CD4-positive, alpha-beta T cell (primary cell): ENCODE measurements at regions not wholly inside any gene's neighbourhood (a gene's known extent, or its start where the extent isn't known, plus 50 kb on each side); places are given as distances from the start of the nearest gene placed in this dataset.

Experiments
- ATAC-seq: fragments of 200-7000 bp; cut with Tn5 transposase; one replicate; pipeline ENCODE4 v1.10.0; 2022; ENCODE audit warnings: mild to moderate bottlenecking; ENCODE audit not compliant: poor library complexity
- CTCF ChIA-PET: fragments of 350-600 bp; sonication (Branson Sonifier 250); formaldehyde crosslinking; loops from one replicate; lab custom pipeline; 2021; ENCODE audit warnings: antibody characterized with exemption, inconsistent platforms; lab: Charles Lee
- POLR2A ChIA-PET: fragments of 350-600 bp; sonication (Branson Sonifier 250); formaldehyde crosslinking; loops from one replicate; lab custom pipeline; 2021; ENCODE audit warnings: antibody characterized with exemption, inconsistent platforms; lab: Charles Lee
- DNase-seq, 14 experiments: peaks; one replicate each; pipeline ENCODE4 v3.0.0-alpha.2; 2013 to 2020; ENCODE audit warnings: mixed read lengths in 2 of 14
- H3K27ac ChIP-seq, 2 donors: one replicate each; pipeline versions ENCODE4 v1.5.1 to v1.7.0; 2013; ENCODE audit warnings: low read length in 2 of 2, low read depth in 1 of 2, mild to moderate bottlenecking in 1 of 2
- H3K27me3 ChIP-seq, 2 experiments: 1 replicate in 1 of 2; 2 replicates in 1 of 2; pipeline versions ENCODE4 v1.6.1 to v1.7.0; 2013; ENCODE audit warnings: low read length in 2 of 2, control low read depth in 1 of 2, mild to moderate bottlenecking in 1 of 2, moderate library complexity in 1 of 2; ENCODE audit not compliant: insufficient read depth in 2 of 2, control insufficient read depth in 1 of 2
- H3K36me3 ChIP-seq: one replicate; pipeline ENCODE4 v1.6.1; 2013; ENCODE audit warnings: low read length, control low read depth; ENCODE audit not compliant: insufficient read depth
- H3K4me1 ChIP-seq: one replicate; pipeline ENCODE4 v1.6.1; 2013; ENCODE audit warnings: low read length, control low read depth; ENCODE audit not compliant: insufficient read depth
- H3K4me3 ChIP-seq: one replicate; pipeline ENCODE4 v1.5.1; 2013; ENCODE audit warnings: mild to moderate bottlenecking, low read length, moderate library complexity
- H3K9me3 ChIP-seq, 2 experiments: 1 replicate in 1 of 2; 2 replicates in 1 of 2; pipeline versions ENCODE4 v1.6.1 to v1.7.0; 2013; ENCODE audit warnings: low read length in 2 of 2, mild to moderate bottlenecking in 2 of 2, control low read depth in 1 of 2, moderate library complexity in 1 of 2; ENCODE audit not compliant: control insufficient read depth in 1 of 2, insufficient read depth in 1 of 2
- H3K27ac Mint-ChIP-seq: one replicate; pipeline ENCODE4 v1.8.0; 2020; ENCODE audit warnings: mixed read lengths
- H3K27me3 Mint-ChIP-seq: one replicate; pipeline ENCODE4 v1.8.0; 2021; ENCODE audit warnings: mixed read lengths
- H3K36me3 Mint-ChIP-seq: one replicate; pipeline ENCODE4 v1.8.0; 2021; ENCODE audit warnings: low read depth, mixed read lengths
- H3K4me1 Mint-ChIP-seq: one replicate; pipeline ENCODE4 v1.8.0; 2021; ENCODE audit warnings: low read depth, mixed read lengths
- H3K4me3 Mint-ChIP-seq: one replicate; pipeline ENCODE4 v1.8.0; 2020; ENCODE audit warnings: mild to moderate bottlenecking, mixed read lengths
- H3K9me3 Mint-ChIP-seq: one replicate; pipeline ENCODE4 v1.8.0; 2020; ENCODE audit warnings: mixed read lengths
- CTCF ChIP-seq: fragments of 200-600 bp; IDR thresholded peaks from one replicate; pipeline ENCODE4 v1.8.0; 2022; ENCODE audit warnings: antibody characterized with exemption, mild to moderate bottlenecking
- intact Hi-C, 2 experiments: fragments of 100-400 bp; cut with DNase I in 1 of 2; cut with micrococcal nuclease in 1 of 2; formaldehyde crosslinking; loops; one replicate each; pipeline versions ENCODE4 v1.15.1 to v1.9.0; 2023 to 2025; cut with DNase I, micrococcal nuclease

GRCh38 chr5:18098691-18099090 is 464.4 kb downstream of the TAF11L14 start:
- no peak for TF ChIP-seq CTCF
- no peaks in the 10 kb centered on the region for H3K27me3 ChIP-seq
- no peaks in the 10 kb centered on the region for H3K36me3 ChIP-seq
- H3K4me3 ChIP-seq: no peak overlapping the region
- ChIA-PET CTCF (no interaction called here), POLR2A (no interaction called here)
- Mint-ChIP-seq H3K27me3 (no peaks in the 10 kb centered on the region), H3K4me1 (no peaks in the 10 kb centered on the region), H3K9me3 (peaks cover 6% of the 10 kb centered on the region), H3K4me3 (no peak overlapping the region), H3K36me3 (no peaks in the 10 kb centered on the region), H3K27ac (no peak overlapping the region)
- DNase-seq (no peak), ATAC-seq (no peak)
- no peaks in the 10 kb centered on the region for H3K4me1 ChIP-seq
- intact Hi-C loops: no loop called here
- H3K27ac ChIP-seq: no peak overlapping the region
- H3K9me3 ChIP-seq: peaks cover 0 to 6% of the 10 kb centered on the region in 2 experiments

- H3K9me3 ChIP-seq: peaks cover 0 to 6% of the 10 kb centered on the region in 2 experiments
- no peaks in the 10 kb centered on the region for H3K27me3 ChIP-seq
- Mint-ChIP-seq H3K4me1 (no peaks in the 10 kb centered on the region), H3K4me3 (no peak overlapping the region), H3K27me3 (no peaks in the 10 kb centered on the region), H3K36me3 (no peaks in the 10 kb centered on the region), H3K27ac (no peak overlapping the region), H3K9me3 (peaks cover 6% of the 10 kb centered on the region)
- ChIA-PET POLR2A (no interaction called here), CTCF (no interaction called here)
- DNase-seq: no peak
- no peak overlapping the region for H3K27ac ChIP-seq
- H3K4me3 ChIP-seq: no peak overlapping the region
- ATAC-seq: no peak
- H3K4me1 ChIP-seq: no peaks in the 10 kb centered on the region
- intact Hi-C loops: no loop called here
- TF ChIP-seq CTCF: no peak
- H3K36me3 ChIP-seq: no peaks in the 10 kb centered on the region
These were observed 465.0 kb downstream of the TAF11L14 start for GRCh38 chr5:18099261-18099660.

DNA sequence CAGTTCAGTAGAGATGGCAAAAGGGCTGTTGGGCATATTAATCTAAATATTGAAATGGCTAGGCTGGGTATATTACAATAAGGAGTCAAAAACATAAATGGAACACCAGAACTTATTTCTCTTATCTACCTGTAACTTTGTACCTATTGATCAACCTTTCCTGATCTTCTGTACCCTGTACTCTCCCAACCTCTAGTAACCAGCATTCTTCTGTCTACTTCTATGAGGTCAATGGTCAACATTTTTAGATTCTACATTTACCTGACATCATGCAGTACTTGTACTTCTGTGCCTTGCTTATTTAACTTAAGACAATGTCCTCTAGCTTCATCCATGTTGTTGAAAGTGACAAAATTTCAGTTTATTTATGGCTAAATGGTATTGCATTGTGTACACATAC is 467.3 kb downstream of the TAF11L14 start:
- H3K27ac Mint-ChIP-seq: no peak overlapping the region
- Histone ChIP-seq H3K36me3 (no peaks in the 10 kb centered on the region), H3K27me3 (no peaks in the 10 kb centered on the region), H3K4me1 (no peaks in the 10 kb centered on the region), H3K4me3 (no peak overlapping the region), H3K27ac (no peak overlapping the region), H3K9me3 (peaks cover 0 to 3% of the 10 kb centered on the region in 2 experiments)
- CTCF ChIA-PET: no interaction called here
- POLR2A ChIA-PET: no interaction called here
- H3K9me3 Mint-ChIP-seq: peaks cover 4% of the 10 kb centered on the region
- H3K27me3 Mint-ChIP-seq: no peaks in the 10 kb centered on the region
- intact Hi-C loops: no loop called here
- no peak for TF ChIP-seq CTCF
- H3K4me3 Mint-ChIP-seq: no peak overlapping the region
- no peaks in the 10 kb centered on the region for H3K36me3 Mint-ChIP-seq
- ATAC-seq (no peak), DNase-seq (no peak)
- H3K4me1 Mint-ChIP-seq: no peaks in the 10 kb centered on the region
